ENCODE measurements at regions not wholly inside any gene's neighbourhood (a gene's known extent, or its start where the extent isn't known, plus 50 kb on each side); places are given as distances from the start of the nearest gene placed in this dataset.

- TF ChIP-seq CTCF (IDR thresholded peaks at IDR 0.05) (no peak), POLR2A (IDR thresholded peaks at IDR 0.05) (no peak)
Measured at GRCh38 chr10:61170594-61170993, 226.6 kb upstream of the RHOBTB1 start.

All from uterus (tissue), 2 donors.